HG03520 (cell line): ENCODE measurements at regions not wholly inside any gene's neighbourhood (a gene's known extent, or its start where the extent isn't known, plus 50 kb on each side); places are given as distances from the start of the nearest gene placed in this dataset.
"Not testable (repeated sequence)": the region's sequence is repeated elsewhere in the genome, so short reads cannot be mapped to it uniquely, and the experiment has no call there.

ENCODE experiments used
- ATAC-seq: cut with Tn5 transposase; IDR thresholded peaks from one replicate; pipeline ENCODE4 v1.9.1; 2021; ENCODE audit warnings: mild to moderate bottlenecking, moderate library complexity; ENCODE audit not compliant: unreplicated experiment

DNA sequence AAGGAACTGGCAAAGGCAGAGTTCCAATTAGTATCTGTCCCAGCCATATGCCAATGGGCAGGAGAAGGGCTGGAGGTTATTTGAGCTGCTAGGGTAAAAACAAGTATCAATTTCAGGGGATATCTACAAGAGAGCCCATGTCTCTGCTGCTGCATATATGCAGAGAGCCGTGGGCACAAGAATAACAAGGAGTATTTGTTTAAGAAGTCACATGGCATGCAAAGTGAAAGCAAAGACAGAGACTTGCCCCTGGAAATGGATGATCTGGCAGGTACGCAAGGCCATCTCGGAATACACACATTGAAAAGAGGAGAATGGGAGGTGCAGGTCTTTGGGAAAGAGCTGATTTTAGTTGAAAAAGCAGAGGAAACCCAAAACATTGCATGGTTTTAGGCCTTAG is 170.6 kb downstream of the EVA1A start:
- no peak for ATAC-seq

DNA sequence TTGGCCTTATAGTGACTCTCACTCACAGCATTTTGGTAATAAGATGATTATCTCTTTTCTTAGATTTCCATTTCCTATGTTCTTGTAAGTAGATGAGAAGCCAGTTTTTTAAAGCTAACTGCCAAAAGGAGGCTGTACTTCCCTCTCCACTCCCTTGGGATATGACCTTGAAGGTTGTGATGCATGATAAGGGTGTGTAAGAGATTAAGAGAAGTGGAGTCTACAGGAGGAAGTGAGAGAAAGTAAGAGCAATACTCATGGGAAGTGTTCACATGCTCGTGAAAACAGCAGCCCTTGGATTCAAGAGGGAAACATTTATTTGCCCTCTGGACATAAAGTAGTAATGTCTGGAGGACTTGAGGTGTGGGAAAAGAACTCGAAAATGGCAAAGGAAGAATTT is 171.5 kb downstream of the EVA1A start:
- no peak for ATAC-seq

DNA sequence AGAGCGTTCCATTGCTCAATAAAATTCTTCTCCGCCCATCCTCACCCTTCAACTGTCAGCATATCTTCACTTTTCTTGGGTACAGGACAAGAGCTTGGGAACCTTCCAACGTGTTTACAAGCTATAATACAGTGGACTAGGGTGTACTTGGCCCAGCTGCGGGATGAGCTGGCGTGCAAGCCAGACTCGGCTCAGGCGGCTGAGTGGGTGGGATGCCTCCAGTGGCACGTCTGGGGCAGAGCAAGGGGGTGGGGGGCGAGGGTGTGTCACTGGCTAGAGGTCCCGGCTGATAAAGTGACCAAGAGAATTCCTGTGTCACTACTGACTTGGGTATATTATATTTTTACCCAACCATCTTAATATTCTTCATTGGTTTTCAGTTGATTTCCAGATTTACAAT is 179.7 kb downstream of the EVA1A start:
- ATAC-seq = no peak

DNA sequence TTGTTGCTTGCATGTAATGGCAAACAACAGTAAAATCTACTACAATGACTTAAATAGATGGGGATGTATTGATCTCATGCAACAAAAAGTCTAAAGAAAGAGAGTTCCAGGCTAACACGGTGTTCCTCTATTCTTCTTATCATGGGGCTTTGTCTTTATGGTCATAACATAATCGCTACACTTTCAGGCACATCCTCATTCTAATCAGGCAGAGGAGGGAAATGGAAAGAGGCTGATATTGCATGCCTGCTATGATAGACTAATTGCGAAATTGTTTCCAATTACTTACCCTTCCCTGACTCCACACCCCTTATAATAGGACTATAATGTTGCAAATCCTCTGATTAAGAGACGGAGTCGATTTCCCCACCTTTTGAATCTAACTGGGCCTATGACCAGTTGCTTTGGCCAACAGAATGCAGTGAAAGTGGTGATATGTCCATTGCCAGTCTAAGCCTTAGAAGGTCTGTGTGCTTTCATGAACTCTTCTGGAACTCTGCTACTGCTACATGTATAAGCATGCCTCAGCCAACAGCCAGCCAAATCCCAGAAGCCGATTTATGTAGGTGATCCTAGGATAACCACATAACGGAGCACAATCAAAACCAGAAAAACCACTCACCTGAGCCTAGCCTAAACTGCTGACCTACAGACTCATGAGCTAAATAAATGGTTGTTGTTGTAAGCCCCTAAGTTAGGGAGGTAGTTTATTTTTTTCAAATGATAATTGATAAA is 180.3 kb upstream of the TACR1 start:
- no peak for ATAC-seq

DNA sequence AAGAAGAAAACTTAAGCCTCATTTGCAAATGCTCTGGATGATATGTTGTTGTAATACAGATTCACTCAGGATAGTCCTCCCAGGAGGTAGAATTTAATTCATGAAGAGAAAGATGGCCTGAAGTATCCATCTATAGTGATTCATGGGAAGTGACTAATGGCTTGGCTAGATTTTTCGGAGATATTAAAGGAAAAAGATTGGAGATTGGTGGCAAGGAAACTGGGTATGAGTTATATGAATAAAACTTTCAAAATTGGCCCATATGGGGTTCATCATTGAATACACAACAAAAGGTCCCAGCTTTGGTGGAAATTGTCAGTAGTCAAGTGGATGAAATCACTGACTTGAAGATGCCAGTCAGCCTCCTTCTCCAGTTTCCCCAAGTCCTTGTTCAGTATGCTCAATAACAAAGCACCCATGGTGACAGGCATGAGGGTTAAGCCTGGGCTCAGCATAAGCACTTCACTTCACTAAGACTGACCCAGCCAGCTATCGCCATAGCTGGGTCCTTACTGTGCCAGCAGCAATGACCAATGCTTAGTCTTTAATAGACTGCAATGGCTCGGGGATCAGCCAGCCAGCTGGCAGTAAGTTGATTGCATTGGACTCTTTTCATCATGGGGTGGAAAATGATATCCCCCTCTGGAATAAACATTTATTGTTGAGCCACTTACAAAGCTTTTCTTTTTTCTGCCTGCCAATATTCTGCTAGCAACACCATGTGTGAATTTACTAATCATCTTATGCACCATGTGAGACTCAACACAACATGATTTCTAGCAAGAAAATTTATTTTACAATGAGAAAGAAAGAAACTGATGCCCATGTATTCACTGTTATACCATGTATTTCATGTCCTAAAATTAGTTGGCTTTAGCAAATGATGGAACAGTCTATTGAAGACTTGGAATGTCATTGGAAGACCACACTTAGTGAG is 176.6 kb upstream of the TACR1 start:
- no peak for ATAC-seq

DNA sequence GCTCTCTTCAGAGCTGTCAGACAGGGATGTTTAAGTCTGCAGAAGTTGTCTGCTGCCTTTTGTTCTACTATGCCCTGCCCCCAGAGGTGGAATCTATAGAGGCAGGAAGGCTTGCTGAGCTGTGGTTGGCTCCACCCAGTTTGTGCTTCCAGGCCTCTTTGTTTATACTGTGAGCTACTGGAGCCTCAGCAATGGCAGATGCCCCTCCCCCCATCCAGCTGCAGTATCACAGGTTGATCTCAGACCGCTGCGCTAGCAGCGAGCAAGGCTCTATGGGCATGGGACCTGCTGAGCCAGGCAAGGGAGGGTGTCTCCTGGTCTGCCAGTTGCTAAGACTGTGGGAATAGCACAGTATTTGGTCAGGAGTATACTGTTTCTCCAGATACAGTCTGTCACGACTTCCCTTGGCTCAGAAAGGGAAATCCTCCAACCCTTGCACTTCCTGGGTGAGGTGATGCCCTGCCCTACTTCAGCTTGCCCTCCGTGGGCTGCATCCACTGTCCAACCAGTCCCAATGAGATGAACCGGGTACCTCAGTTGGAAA is 175.2 kb upstream of the TACR1 start:
- ATAC-seq = not testable (repeated sequence)

DNA sequence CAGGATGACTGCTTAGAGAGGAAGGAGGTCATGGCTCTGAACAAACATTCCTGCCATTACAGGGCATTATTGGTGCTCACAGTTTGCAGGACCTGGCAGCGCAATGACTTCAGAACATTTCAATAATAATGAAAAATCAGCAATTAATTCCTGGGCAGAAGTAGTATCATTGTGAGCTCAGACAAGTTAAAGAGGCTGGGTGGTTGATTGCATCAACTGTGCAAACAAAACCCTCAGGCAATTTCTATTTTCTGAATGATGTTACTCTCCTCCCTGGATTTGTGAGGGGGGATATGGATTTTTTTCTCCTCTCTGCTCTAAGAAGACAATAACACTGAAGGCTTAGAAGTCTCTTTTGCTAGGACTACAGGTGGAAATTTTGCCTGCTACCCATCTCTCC is 168.1 kb upstream of the TACR1 start:
- ATAC-seq = no peak

DNA sequence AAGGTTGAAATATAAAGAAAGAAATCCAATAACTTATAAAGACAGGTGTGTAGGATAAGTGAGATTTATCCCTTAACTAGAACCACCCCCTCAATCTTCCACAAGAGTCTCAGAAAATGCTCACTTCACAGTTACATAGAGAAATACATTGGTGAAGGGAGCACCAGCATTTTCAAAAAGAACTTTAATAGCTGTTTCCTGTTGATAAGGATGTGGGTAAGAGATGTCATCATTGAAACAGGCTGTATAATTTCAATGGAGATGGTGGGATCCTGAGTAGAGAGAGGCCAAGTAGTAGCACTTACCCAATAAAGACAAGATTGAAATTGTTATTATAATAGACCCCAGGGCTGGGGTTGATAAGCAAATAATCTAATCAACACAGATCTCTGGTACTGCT is 162.2 kb upstream of the TACR1 start:
- ATAC-seq = no peak

DNA sequence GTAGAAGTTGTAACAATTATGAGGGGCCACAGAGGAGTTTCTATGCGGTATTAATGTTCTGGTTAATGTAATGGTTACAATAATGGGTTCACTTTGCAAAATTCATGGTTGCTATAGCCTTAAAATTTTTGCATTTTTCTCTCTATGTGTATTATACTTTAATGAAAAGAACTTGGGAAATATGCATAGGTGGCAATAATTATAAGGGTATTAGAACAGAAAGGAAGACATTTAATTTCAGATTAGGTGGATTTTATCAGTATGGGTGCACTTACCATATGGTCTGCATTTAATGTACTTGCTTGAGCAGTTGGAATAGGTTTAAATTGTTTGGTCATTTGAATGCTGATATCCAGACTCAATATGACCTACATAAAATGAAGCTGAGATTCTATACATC is 161.6 kb upstream of the TACR1 start:
- ATAC-seq = no peak

DNA sequence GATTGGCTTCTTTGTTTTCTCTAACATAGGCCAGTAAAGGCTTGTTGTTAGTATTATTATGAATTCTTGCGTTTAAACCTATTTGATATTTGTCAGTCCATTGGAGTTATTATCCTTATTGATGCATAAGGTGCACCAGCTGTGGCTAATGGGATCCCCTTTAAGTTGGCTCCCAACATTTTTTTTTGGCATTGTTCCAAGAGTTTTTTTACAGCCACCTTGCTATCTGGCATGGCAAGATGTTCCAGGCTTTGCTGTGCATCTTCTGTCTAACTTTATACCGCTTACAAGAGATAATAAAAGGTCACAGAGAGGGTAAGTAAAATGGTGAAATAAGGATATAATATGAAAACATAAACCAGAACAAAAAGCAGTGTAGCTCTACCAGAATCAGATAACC is 157.5 kb upstream of the TACR1 start:
- no peak for ATAC-seq

DNA sequence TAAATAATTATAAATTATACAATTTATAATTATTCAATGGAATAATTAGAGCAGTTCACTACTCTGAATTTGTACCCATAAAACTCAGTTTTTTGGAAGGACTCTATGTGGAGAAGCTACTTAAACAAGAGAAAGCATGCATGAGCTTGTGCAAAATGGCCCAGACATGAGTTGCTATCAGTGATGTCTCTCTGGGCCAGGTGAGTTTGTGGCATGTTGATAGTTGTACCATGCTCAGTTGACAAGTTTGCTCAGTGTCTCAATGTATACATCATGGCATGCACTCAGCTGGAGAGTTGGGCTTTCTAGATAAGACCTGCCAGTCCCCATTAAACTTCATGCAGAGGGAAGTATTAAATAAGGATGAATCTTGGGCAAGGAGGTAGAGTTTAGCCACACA is 153.8 kb upstream of the TACR1 start:
- no peak for ATAC-seq

DNA sequence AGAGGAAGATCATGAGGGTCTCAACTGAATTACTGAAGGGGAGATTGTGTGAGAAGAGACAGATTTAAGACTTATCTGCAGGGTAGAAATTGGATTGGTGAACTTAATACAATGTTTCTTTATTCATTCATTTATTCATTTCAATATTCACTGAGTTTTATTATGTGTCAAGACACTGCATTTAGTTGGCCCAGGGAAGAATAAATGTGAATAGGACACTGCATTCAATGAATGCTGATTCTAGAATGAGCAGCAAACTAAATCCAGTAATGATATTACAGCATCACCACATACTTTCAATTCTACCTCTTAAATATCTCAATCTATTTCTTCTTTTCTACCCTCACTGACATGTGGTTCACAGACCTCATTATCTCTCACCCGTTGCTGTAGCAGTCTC is 149.0 kb upstream of the TACR1 start:
- no peak for ATAC-seq

DNA sequence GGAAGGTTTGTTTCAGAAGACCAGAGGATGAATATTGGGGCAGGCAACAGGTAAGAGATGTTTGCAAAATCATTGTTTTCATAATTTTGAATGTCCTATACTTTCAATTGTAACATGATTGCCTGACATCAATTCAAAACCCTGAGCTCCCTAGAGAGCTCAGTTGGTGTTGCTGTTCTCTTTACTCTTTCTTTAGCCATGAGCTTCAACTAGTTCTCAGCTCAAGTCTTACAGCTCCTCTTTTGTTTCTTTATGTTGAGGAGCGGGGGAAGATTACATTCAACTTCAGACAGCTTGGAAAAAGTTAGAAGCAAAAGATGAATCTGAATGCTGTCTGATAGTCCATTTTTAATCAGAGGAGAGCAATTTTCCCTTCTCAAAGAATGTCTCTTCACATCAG is 144.8 kb upstream of the TACR1 start:
- no peak for ATAC-seq

DNA sequence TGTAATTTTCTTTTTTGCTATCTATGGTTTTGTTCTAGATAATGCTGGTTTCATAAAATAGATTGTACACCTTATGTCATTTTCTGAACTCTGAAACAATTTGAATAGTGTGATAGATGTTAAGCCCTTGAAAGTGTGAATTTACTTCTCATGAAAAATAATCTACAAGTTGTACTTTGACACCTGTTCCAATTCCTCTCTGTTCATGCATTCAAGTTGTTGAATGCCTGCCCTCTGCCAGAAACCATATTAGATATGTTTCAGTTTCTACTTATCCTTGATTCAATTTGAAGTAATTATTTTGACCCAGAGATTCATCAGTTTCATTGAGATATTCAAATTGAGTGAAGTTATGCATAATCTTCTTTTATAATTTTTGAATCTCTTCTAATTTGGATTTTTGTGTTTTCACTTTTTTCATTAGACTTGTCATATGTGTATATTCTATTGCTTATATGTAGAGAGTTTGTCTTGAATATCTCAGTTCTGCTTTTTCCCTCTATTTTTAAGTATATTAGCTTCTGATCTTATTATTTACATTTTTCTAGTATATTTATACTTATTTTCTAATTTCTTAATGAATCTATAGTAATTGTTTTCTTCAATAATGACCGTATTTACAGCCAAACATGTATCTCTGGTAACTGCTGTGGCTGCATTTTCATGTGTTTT is 143.3 kb upstream of the TACR1 start:
- ATAC-seq = peak; percentile 58

DNA sequence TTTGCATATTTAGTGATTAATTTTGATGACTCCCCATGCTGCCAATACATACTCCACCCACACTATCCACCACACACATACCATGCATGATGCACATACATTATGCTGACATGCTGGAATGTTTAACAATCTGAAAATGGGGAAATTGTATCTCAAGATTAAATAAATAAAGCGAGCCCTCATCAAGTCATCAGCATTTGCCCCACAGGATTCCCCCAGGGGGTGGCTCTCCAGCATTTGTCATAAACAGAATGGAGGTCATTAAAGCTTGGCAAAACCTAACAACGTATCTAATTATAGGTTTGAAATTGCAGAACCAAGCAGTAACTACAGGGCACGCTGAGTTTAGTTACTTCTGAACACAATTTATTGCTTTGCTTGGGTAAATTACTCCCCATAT is 141.2 kb upstream of the TACR1 start:
- ATAC-seq = no peak

DNA sequence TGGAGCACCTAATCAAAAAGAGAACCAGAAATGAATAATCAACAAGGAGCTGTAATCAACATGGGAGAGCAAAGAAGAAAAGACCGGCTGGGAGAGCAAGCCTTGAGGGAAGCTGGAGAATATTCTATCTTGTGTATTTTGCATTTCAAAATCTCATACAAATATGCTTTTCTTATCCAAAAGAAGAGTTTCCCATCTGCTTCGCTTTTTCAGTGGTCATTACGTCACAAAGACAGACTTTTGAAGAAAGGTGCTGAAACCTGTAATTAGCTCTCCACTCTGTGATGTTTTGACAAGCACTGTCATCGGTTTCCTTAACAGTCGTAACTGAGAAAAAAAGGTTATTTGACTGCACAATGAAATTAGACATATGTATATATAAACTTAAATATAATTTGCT is 139.1 kb upstream of the TACR1 start:
- ATAC-seq = no peak

DNA sequence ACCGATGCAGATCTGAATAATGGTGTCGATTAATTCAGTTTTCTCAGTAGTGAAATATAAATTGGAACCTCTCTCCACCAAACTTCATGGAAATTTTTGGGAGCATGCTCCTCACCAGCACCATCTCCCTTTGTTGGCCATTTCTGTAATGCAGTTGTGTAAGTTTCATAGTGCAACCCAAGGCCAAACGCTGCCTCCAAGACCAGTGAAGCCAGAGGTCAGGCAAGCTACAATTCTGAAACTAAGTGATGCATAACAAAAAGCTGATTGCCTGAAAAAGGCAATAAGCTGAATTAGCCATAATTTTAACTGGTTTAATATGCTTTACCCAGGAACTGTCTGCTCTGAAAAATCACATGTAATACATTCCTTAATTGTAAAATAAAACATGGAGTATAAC is 138.3 kb upstream of the TACR1 start:
- ATAC-seq = no peak

DNA sequence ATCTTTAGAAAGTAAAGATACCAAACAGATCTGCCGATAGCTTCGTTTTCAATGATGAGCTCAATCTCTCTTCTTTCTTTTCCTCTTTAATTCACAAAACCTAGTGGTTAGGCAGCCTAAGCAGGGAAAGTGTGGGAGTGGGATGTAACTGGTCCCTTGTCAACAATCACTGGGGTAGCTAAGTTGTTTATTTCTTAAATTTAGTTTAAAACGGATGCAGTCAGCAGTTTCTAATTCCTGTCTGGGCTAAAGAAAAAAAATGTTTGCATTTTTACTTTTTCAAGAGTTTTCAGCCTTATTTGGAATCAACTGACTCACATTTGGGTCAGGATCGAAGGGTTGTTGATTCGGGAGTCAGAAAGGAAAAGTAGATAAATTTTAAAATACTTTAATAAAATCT is 137.7 kb upstream of the TACR1 start:
- no peak for ATAC-seq

DNA sequence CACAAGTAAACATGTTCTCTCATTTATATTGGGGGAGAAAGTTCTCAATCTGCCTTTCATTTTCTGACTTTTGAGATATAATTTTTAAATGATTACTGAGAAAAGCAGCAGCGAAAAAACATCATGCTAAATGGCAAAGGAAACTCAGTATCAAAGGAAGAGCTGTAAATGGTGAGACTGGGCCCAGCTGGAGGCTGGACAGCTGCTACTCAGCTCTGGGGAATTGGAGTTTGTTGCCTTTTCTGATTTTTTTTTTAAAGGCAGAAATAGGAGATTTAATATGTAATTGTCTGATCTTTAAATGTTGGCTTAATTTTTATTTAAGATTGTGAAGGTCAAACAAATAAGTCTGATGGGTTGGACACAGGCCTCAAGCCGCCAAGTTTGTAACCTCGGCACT is 137.1 kb upstream of the TACR1 start:
- no peak for ATAC-seq

DNA sequence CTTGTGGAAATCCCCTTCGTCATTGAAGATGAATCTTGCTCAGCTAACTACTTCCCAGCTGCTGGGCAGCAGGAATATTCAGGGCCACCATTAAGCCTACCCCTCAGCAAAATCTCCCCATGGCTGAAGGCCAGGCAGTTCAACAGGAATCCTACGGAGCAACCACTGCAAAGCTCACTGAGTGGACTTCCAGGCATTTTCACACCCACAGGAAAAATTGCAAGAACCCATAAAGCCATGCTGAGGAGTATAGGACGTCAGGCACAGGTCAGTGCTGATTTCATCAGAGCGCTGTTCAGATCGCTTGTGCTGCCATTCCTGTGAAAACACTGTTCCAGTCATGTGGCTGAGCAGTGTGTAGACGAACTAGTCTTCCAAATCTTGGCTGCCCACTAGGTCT is 134.8 kb upstream of the TACR1 start:
- ATAC-seq = no peak

DNA sequence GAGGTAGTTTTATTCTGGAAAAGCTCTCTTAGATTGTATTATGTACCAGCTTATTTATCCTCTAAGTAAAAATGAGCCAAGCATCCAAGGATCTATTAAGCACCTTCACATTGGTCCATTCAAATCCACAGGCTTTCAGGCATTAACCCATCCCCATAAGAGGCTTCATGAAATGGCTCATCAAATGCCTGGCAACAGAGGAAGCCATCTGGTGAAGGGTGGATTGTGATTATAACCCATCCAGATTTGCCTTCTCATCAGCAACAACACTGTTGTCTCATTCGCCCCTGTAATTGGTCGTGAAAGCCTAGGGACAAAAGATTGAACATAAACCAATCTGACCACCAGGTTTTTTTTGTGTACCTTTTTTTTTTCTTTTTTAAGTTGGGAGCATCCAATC is 134.3 kb upstream of the TACR1 start:
- ATAC-seq = no peak

DNA sequence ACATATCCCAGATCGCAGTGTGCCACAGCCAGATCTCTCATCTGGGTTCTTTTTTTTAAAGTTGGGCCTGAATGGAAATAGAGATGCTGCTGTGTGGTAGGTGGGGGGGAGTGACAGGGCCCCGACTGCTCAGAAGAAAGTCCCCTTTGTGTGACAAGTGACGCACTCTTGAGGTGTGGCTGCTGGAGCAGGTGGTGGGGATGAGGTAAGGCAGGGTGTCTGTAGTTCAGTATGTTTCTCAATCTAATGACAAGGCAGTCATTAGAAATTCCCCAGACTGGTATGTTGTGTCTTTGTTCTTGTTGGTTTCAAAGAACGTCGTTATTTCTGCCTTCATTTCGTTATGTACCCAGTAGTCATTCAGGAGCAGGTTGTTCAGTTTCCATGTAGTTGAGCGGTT is 128.8 kb upstream of the TACR1 start:
- ATAC-seq = no peak
